ENCODE measurements at regions not wholly inside any gene's neighbourhood (a gene's known extent, or its start where the extent isn't known, plus 50 kb on each side); places are given as distances from the start of the nearest gene placed in this dataset.

- DNase-seq (ENCODE audit: insufficient read length, low spot score) = no peak
- no peak for FAIRE-seq
- no peak for TF ChIP-seq CTCF (IDR thresholded peaks at IDR 0.05; ENCODE audit: insufficient read depth, missing control alignments)
Measured at GRCh38 chr16:51950118-51950780, 596.7 kb downstream of the TOX3 start.

GRCh38 chr16:51949282-51949681 is 597.7 kb downstream of the TOX3 start:
- no peak for TF ChIP-seq CTCF (IDR thresholded peaks at IDR 0.05; ENCODE audit: insufficient read depth, missing control alignments)
- FAIRE-seq (no peak), DNase-seq (ENCODE audit: insufficient read length, low spot score) (no peak)

GRCh38 chr16:51941412-51941811 is 605.5 kb downstream of the TOX3 start:
- DNase-seq (ENCODE audit: insufficient read length, low spot score) (no peak), FAIRE-seq (no peak)

GRCh38 chr16:51940183-51940582 is 606.8 kb downstream of the TOX3 start:
- DNase-seq (ENCODE audit: insufficient read length, low spot score) = no peak
- no peak for TF ChIP-seq CTCF (IDR thresholded peaks at IDR 0.05; ENCODE audit: insufficient read depth, missing control alignments)
- no peak for FAIRE-seq

More at GRCh38 chr16:51941412-51941811, 605.5 kb downstream of the TOX3 start:
- no peak for TF ChIP-seq CTCF (IDR thresholded peaks at IDR 0.05; ENCODE audit: insufficient read depth, missing control alignments)

GRCh38 chr16:51939378-51939871 is 607.5 kb downstream of the TOX3 start:
- DNase-seq (ENCODE audit: insufficient read length, low spot score) = no peak
- TF ChIP-seq CTCF (IDR thresholded peaks at IDR 0.05; ENCODE audit: insufficient read depth, missing control alignments) = no peak
- no peak for FAIRE-seq

- DNase-seq (ENCODE audit: insufficient read length, low spot score) = no peak
- TF ChIP-seq CTCF (IDR thresholded peaks at IDR 0.05; ENCODE audit: insufficient read depth, missing control alignments) = no peak
- FAIRE-seq = no peak
Measured at GRCh38 chr16:51938861-51939260, 608.1 kb downstream of the TOX3 start.

GRCh38 chr16:51937771-51938170 is 609.2 kb downstream of the TOX3 start:
- TF ChIP-seq CTCF (IDR thresholded peaks at IDR 0.05; ENCODE audit: insufficient read depth, missing control alignments) = no peak
- FAIRE-seq = no peak
- DNase-seq (ENCODE audit: insufficient read length, low spot score) = no peak
